HAP-1 (cell line): ENCODE measurements at regions not wholly inside any gene's neighbourhood (a gene's known extent, or its start where the extent isn't known, plus 50 kb on each side); places are given as distances from the start of the nearest gene placed in this dataset.

ENCODE experiments used
- DNase-seq, 2 experiments: peaks; one replicate each; pipeline ENCODE4 v3.0.0-alpha.2; 2016 to 2020; ENCODE audit warnings: low spot score in 2 of 2
- H3K27me3 ChIP-seq: fragments of 250-450 bp; sonication (Bioruptor Pico); 2 replicates; pipeline ENCODE4 v1.5.1; 2020; ENCODE audit warnings: low read depth, mild to moderate bottlenecking, moderate library complexity
- H3K36me3 ChIP-seq: fragments of 250-450 bp; sonication (Bioruptor Pico); replicated peaks from 2 replicates; pipeline ENCODE4 v1.5.1; 2020; ENCODE audit warnings: mild to moderate bottlenecking
- H3K4me1 ChIP-seq: fragments of 250-450 bp; sonication (Bioruptor Pico); 2 replicates; pipeline ENCODE4 v1.5.1; 2020; ENCODE audit warnings: mild to moderate bottlenecking
- H3K4me3 ChIP-seq: fragments of 250-450 bp; sonication (Bioruptor Pico); 2 replicates; pipeline ENCODE4 v1.5.1; 2020; ENCODE audit warnings: mild to moderate bottlenecking, moderate library complexity
- H3K9me3 ChIP-seq: fragments of 250-450 bp; sonication (Bioruptor Pico); 2 replicates; pipeline ENCODE4 v1.5.1; 2020; ENCODE audit warnings: mild to moderate bottlenecking, moderate library complexity
- in situ Hi-C: fragments of 300-500 bp; cut with MboI; formaldehyde crosslinking; loops from 3 replicates; pipeline ENCODE4 v1.14.3; 2020; ENCODE audit warnings: low sequenced_read_pairs, inconsistent platforms, mixed read lengths

GRCh38 chr15:85899927-85900326 lies 105.2 kb upstream of the KLHL25 start:
- no peak overlapping the region for H3K4me3 ChIP-seq
- in situ Hi-C loops: no loop called here
- no peaks in the 10 kb centered on the region for H3K36me3 ChIP-seq
- peaks cover 16% of the 10 kb centered on the region for H3K27me3 ChIP-seq
- no peak for DNase-seq
- H3K4me1 ChIP-seq: no peaks in the 10 kb centered on the region
- H3K9me3 ChIP-seq: no peaks in the 10 kb centered on the region

DNA sequence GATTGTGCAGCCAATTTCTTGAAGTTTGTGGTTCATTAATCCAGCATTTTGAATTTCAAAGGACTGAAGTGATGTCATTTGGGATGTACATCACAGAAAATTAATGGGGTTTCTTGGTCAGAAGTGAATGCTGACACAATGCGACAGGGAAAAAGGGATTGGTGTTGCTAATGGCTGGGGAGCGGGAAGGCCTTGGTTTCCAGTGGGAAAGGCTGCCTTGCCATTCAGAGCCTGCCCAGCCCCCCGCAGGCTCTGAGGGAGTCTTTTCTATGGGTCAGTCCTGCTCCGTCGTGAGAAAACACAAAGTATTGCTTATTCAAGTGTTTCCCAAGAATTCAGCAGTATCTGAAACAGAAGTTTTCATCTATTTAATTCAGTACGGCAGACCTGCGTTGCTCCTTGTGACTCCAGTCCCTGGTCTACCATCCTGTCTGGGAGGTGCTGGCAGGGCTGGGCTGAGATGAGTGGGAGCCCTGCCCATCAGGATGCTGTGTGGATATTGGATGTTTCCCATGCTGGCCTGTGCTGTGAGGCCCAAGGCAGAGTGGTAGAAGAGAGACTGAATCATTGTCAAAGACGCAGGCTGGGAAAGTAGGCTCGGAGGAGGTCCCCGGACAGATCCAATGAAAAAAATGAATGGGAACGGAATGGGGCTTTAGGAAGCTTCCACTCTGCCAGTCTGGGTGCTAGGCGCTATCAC lies 111.2 kb upstream of the KLHL25 start:
- Histone ChIP-seq H3K9me3 (no peaks in the 10 kb centered on the region), H3K27me3 (peaks cover 18% of the 10 kb centered on the region), H3K4me1 (no peaks in the 10 kb centered on the region), H3K4me3 (no peak overlapping the region), H3K36me3 (no peaks in the 10 kb centered on the region)
- no peak for DNase-seq
- in situ Hi-C loops: no loop called here

DNA sequence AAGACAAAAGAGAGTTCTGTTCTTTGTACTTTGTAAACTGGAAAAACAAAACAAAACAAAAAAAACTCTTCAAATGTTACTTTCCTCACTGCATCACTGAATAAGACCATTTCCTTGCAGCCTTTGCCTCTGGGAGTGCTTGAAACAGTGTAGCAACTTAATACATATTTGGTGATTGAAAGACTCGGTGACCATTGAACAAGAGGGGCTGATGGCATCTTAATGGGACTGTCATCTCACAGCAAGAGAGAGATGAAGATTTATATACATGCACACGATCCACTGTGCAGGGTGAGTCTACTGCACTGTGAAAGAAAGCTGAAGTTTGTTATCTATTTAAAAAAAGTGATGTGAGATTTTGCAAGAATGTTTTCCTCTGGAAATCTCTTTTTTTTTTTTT lies 111.9 kb upstream of the KLHL25 start:
- Histone ChIP-seq H3K36me3 (no peaks in the 10 kb centered on the region), H3K9me3 (no peaks in the 10 kb centered on the region), H3K4me3 (no peak overlapping the region), H3K4me1 (no peaks in the 10 kb centered on the region), H3K27me3 (peaks cover 18% of the 10 kb centered on the region)
- in situ Hi-C loops: no loop called here
- DNase-seq: no peak

- no peaks in the 10 kb centered on the region for H3K9me3 ChIP-seq
- in situ Hi-C loops: no loop called here
- no peak overlapping the region for H3K4me3 ChIP-seq
- no peak for DNase-seq
- H3K36me3 ChIP-seq: no peaks in the 10 kb centered on the region
- H3K27me3 ChIP-seq: peaks cover 4% of the 10 kb centered on the region
- H3K4me1 ChIP-seq: no peaks in the 10 kb centered on the region
Measured at GRCh38 chr15:85910834-85911233, 116.1 kb upstream of the KLHL25 start.

DNA sequence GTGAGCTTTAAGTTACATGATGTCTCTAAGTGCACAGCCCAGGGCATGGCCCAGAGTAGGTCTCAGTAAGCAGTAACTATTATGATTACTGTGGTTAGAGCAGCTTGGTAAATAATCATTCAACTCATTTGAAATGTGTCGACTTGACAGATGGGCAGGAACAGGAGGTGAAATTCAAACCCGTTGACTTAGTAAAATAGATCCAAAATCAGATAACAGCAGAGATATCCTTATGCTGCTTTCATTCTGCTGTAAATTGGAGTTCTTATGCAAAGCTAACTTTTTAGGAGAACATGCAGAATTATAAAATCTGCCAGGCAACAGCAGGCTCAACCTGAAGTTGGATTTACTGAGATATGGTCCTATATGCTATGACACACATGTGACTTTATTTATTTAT lies 118.7 kb upstream of the KLHL25 start:
- no peak for DNase-seq
- no peak overlapping the region for H3K4me3 ChIP-seq
- H3K27me3 ChIP-seq: no peaks in the 10 kb centered on the region
- no peaks in the 10 kb centered on the region for H3K36me3 ChIP-seq
- no peaks in the 10 kb centered on the region for H3K9me3 ChIP-seq
- H3K4me1 ChIP-seq: no peaks in the 10 kb centered on the region
- in situ Hi-C loops: no loop called here

DNA sequence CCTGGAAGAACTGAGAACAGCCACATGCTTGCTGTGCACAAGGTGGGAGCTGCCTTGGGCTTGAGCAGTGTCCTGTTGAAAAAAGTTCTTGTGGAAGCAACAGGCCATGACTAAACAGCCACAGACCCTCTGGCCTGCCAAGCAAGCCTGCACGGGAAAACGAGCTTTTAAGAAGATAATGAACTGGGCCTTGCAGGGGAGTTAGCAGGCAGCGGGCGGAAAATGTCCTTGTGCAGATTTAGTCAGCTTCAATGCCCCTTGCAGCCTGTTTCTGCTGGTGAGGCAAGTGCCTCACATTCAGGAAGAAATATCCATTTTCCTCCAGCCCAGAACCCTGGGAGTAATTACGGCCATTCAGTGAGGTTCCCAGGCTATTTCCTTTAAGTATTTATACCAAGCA lies 126.2 kb upstream of the KLHL25 start:
- Histone ChIP-seq H3K36me3 (no peaks in the 10 kb centered on the region), H3K4me1 (no peaks in the 10 kb centered on the region), H3K27me3 (0 out of 2 replicates have a peak, but pooled peaks cover 3% of the 10 kb centered on the region), H3K9me3 (no peaks in the 10 kb centered on the region; the same call in 1 of the 2 replicates), H3K4me3 (no peak overlapping the region)
- in situ Hi-C loops: no loop called here
- no peak for DNase-seq

- Histone ChIP-seq H3K4me3 (no peak overlapping the region), H3K4me1 (no peaks in the 10 kb centered on the region), H3K36me3 (no peaks in the 10 kb centered on the region), H3K27me3 (0 out of 2 replicates have a peak, but pooled peaks cover 6% of the 10 kb centered on the region), H3K9me3 (no peaks in the 10 kb centered on the region; the same call in 1 of the 2 replicates)
- in situ Hi-C loops: no loop called here
- DNase-seq: no peak
Measured at GRCh38 chr15:85924088-85924487, 129.4 kb upstream of the KLHL25 start.

GRCh38 chr15:85925649-85926237 lies 131.0 kb upstream of the KLHL25 start:
- Histone ChIP-seq H3K27me3 (0 out of 2 replicates have a peak, but pooled peaks cover 6% of the 10 kb centered on the region), H3K9me3 (no peaks in the 10 kb centered on the region)
- in situ Hi-C loops: no loop called here

DNA sequence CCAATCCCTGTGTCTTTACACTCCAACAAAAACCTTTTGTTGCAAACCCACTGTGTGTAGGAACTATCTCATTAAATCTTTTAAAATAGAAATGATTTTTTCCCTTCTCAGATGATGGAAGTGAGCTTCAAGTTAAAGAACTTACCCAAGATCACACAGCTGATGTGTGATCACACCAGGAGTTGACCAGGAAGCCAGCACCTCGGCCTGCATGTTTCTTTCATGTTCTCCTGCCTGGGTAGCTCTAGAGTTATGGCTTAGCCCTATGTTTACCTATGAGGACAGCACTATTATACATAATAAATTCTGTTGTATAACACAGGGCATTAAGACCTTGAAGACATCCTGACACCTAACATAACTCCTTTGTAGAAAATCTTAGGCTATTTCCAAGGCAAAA lies 132.1 kb upstream of the KLHL25 start:
- Histone ChIP-seq H3K36me3 (no peaks in the 10 kb centered on the region), H3K4me1 (no peaks in the 10 kb centered on the region), H3K27me3 (0 out of 2 replicates have a peak, but pooled peaks cover 6% of the 10 kb centered on the region), H3K4me3 (no peak overlapping the region), H3K9me3 (no peaks in the 10 kb centered on the region)
- DNase-seq: no peak
- in situ Hi-C loops: no loop called here

More at GRCh38 chr15:85925649-85926237, 131.0 kb upstream of the KLHL25 start:
- Histone ChIP-seq H3K36me3 (no peaks in the 10 kb centered on the region), H3K4me3 (no peak overlapping the region), H3K4me1 (no peaks in the 10 kb centered on the region)
- DNase-seq: no peak

DNA sequence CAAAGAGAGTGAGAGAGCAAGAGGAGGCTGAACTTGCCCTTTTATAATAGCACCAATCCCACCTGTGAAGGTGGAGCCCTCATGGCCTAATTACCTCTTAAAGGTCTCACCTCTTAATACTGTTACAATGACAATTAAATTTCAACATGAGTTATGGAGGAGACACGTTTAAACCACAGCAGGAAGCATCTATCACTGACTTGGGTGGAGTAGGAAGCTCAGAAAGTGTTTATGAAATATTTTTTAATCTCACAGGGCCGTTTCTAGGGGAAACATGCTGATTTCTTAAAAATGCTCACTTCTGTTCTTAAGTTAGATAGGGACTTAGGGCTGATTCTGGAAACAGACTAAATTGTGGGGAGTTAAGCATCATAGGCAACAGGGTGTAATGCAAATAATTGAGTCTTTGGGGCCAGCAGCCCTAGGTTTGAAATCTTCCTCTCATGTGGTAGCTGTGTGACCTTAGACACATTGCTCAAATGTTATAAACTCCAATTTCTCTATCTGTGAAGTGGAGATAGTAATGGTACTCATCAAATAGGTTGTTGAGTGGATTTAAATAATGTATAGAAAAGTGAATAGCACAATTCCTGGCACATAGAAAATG lies 133.3 kb upstream of the KLHL25 start:
- in situ Hi-C loops: no loop called here
- H3K4me1 ChIP-seq: no peaks in the 10 kb centered on the region
- 0 out of 2 replicates have a peak, but pooled peaks cover 6% of the 10 kb centered on the region for H3K27me3 ChIP-seq
- no peak for DNase-seq
- H3K36me3 ChIP-seq: no peaks in the 10 kb centered on the region
- no peak overlapping the region for H3K4me3 ChIP-seq
- no peaks in the 10 kb centered on the region for H3K9me3 ChIP-seq

DNA sequence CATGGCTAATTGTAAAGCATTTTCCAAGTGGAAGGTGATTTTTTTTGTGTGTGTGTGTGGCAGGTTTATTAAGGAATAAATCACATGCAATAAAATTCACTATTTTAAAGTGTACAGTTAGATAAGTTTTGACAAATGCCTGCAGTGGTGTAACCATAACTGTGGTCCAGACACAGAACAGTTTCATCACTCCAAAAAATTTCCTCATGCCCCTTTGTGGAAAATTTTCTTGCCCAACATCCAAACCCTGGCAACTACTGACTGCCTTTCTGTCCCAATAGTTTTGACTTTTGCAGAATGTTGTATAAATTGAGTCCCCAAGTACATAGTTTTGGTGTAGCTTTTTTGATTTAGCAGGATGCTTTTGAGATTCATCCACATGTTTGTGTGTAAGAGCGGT lies 135.1 kb upstream of the KLHL25 start:
- no peak for DNase-seq
- Histone ChIP-seq H3K4me3 (no peak overlapping the region), H3K27me3 (0 out of 2 replicates have a peak, but pooled peaks cover 10% of the 10 kb centered on the region), H3K36me3 (no peaks in the 10 kb centered on the region), H3K4me1 (no peaks in the 10 kb centered on the region), H3K9me3 (no peaks in the 10 kb centered on the region)
- in situ Hi-C loops: no loop called here

- DNase-seq: no peak
- in situ Hi-C loops: no loop called here
- Histone ChIP-seq H3K27me3 (peaks cover 9% of the 10 kb centered on the region), H3K36me3 (no peaks in the 10 kb centered on the region), H3K4me3 (no peak overlapping the region), H3K4me1 (no peaks in the 10 kb centered on the region), H3K9me3 (no peaks in the 10 kb centered on the region)
Measured at GRCh38 chr15:85932391-85932790, 137.7 kb upstream of the KLHL25 start.

GRCh38 chr15:85934691-85935090 lies 140.0 kb upstream of the KLHL25 start:
- H3K9me3 ChIP-seq: no peaks in the 10 kb centered on the region
- no peaks in the 10 kb centered on the region for H3K36me3 ChIP-seq
- no peak overlapping the region for H3K4me3 ChIP-seq
- in situ Hi-C loops: no loop called here
- no peaks in the 10 kb centered on the region for H3K4me1 ChIP-seq
- DNase-seq: no peak
- H3K27me3 ChIP-seq: peaks cover 8% of the 10 kb centered on the region

DNA sequence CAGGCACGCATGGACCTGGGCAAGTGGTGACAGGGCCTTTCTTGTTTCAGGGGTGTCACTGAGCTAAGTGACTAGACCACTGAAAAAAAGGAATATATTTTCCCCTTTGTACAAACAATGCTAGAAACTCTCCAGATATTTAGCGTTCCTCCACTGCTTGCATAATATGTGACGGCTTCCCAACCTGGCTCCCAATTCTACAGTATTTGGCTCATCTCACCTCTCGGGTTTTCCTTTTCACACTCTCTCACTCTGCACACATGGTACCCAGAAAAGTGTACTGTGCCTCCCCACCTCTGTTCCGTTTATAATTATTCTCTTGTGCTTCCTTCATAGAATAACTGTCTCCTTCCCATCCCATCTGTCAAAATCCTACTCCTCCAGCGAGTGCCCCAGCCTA lies 140.5 kb upstream of the KLHL25 start:
- no peak for DNase-seq
- no peaks in the 10 kb centered on the region for H3K9me3 ChIP-seq
- peaks cover 8% of the 10 kb centered on the region for H3K27me3 ChIP-seq
- no peak overlapping the region for H3K4me3 ChIP-seq
- H3K36me3 ChIP-seq: no peaks in the 10 kb centered on the region
- no peaks in the 10 kb centered on the region for H3K4me1 ChIP-seq
- in situ Hi-C loops: no loop called here
